SKM-1 (cell line): ENCODE measurements at regions not wholly inside any gene's neighbourhood (a gene's known extent, or its start where the extent isn't known, plus 50 kb on each side); places are given as distances from the start of the nearest gene placed in this dataset.
A peak's percentile ranks its signal among the peaks of the same experiment; 100 is the strongest.
"Not testable (repeated sequence)": the region's sequence is repeated elsewhere in the genome, so short reads cannot be mapped to it uniquely, and the experiment has no call there.

Experiments
- DNase-seq: peaks from one replicate; lab custom pipeline; 2025; ENCODE audit not compliant: unreplicated experiment; lab: John Stamatoyannopoulos, UW

- DNase-seq, result no peak
Observed at GRCh38 chrY:7881696-7882095, 970.1 kb upstream of the AMELY start.

- peak; percentile 0 for DNase-seq
Observed at GRCh38 chrY:7879245-7879644, 967.7 kb upstream of the AMELY start.

- DNase-seq, result no peak
Observed at GRCh38 chrY:7878719-7879118, 967.2 kb upstream of the AMELY start.

- no peak for DNase-seq
Observed at GRCh38 chrY:7877458-7877857, 965.9 kb upstream of the AMELY start.

GRCh38 chrY:7874080-7874479, 962.5 kb upstream of the AMELY start:
- DNase-seq, result peak; percentile 0

- DNase-seq, result no peak
Observed at GRCh38 chrY:7871304-7871932, 959.9 kb upstream of the AMELY start.

GRCh38 chrY:7866976-7867375, 955.4 kb upstream of the AMELY start:
- no peak for DNase-seq

- no peak for DNase-seq
Observed at GRCh38 chrY:7860781-7861614, 949.4 kb upstream of the AMELY start.

- DNase-seq, result no peak
Observed at GRCh38 chrY:7850191-7850590, 938.6 kb upstream of the AMELY start.

- DNase-seq, result no peak
Observed at GRCh38 chrY:7845776-7846175, 934.2 kb upstream of the AMELY start.

- no peak for DNase-seq
Observed at GRCh38 chrY:7837046-7837445, 925.5 kb upstream of the AMELY start.

GRCh38 chrY:7836366-7836765, 924.8 kb upstream of the AMELY start:
- no peak for DNase-seq

- DNase-seq, result no peak
Observed at GRCh38 chrY:7835416-7835815, 923.9 kb upstream of the AMELY start.

GRCh38 chrY:7834284-7834683, 922.7 kb upstream of the AMELY start:
- no peak for DNase-seq

- DNase-seq, result not testable (repeated sequence)
Observed at GRCh38 chrY:7830881-7831280, 919.3 kb upstream of the AMELY start.

- DNase-seq, result no peak
Observed at GRCh38 chrY:7826533-7826932, 915.0 kb upstream of the AMELY start.

- DNase-seq, result no peak
Observed at GRCh38 chrY:7825874-7826273, 914.3 kb upstream of the AMELY start.

GRCh38 chrY:7821295-7822035, 909.9 kb upstream of the AMELY start:
- no peak for DNase-seq

GRCh38 chrY:7818924-7819323, 907.4 kb upstream of the AMELY start:
- no peak for DNase-seq

GRCh38 chrY:7816567-7816966, 905.0 kb upstream of the AMELY start:
- DNase-seq, result no peak

- no peak for DNase-seq
Observed at GRCh38 chrY:7815921-7816320, 904.4 kb upstream of the AMELY start.

- no peak for DNase-seq
Observed at GRCh38 chrY:7815285-7815684, 903.7 kb upstream of the AMELY start.
